HEK293T (cell line): ENCODE measurements at regions not wholly inside any gene's neighbourhood (a gene's known extent, or its start where the extent isn't known, plus 50 kb on each side); places are given as distances from the start of the nearest gene placed in this dataset.
A peak's percentile ranks its signal among the peaks of the same experiment; 100 is the strongest.

ENCODE experiments used
- CTCF ChIA-PET: fragments of 350-600 bp; formaldehyde crosslinking; extraction: SDS; loops from one replicate; lab custom pipeline; 2021; ENCODE audit warnings: antibody characterized with exemption, inconsistent platforms; lab: Yijun Ruan, JAX
- POLR2A ChIA-PET: fragments of 350-600 bp; formaldehyde crosslinking; extraction: SDS; loops from one replicate; lab custom pipeline; 2020; ENCODE audit warnings: antibody characterized with exemption, inconsistent platforms; lab: Yijun Ruan, JAX
- DNase-seq: peaks from one replicate; pipeline ENCODE4 v3.0.0; 2012; ENCODE audit warnings: mixed read lengths; ENCODE audit errors: extremely low spot score
- ARNT ChIP-seq: fragments of 450-650 bp; IDR thresholded peaks from 2 replicates; pipeline ENCODE4 v1.6.1; 2017; ENCODE audit warnings: mild to moderate bottlenecking
- BHLHE40 ChIP-seq: fragments of 450-650 bp; IDR thresholded peaks from 2 replicates; pipeline ENCODE4 v1.6.1; 2016; ENCODE audit warnings: mild to moderate bottlenecking, moderate library complexity, borderline replicate concordance
- CTBP1 ChIP-seq: fragments of 450-650 bp; IDR thresholded peaks from 2 replicates; pipeline ENCODE4 v1.6.1; 2016; ENCODE audit warnings: borderline replicate concordance
- ELF4 ChIP-seq: fragments of 450-650 bp; IDR thresholded peaks from 2 replicates; pipeline ENCODE4 v1.6.1; 2017; ENCODE audit warnings: antibody characterized with exemption
- FOXA1 ChIP-seq: fragments of 450-650 bp; IDR thresholded peaks from 2 replicates; pipeline ENCODE4 v1.6.1; 2016; ENCODE audit warnings: mild to moderate bottlenecking
- FOXK2 ChIP-seq: fragments of 450-650 bp; IDR thresholded peaks from 2 replicates; pipeline ENCODE4 v1.6.1; 2016; ENCODE audit warnings: mild to moderate bottlenecking
- FOXM1 ChIP-seq: fragments of 450-650 bp; IDR thresholded peaks from 2 replicates; pipeline ENCODE4 v1.6.1; 2017; ENCODE audit warnings: mild to moderate bottlenecking, borderline replicate concordance
- HDGF ChIP-seq: fragments of 450-650 bp; IDR thresholded peaks from 2 replicates; pipeline ENCODE4 v1.6.1; 2017; ENCODE audit warnings: antibody characterized with exemption, borderline replicate concordance
- L3MBTL2 ChIP-seq: fragments of 450-650 bp; conservative IDR thresholded peaks from 2 replicates; pipeline ENCODE4 v1.6.1; 2016; ENCODE audit warnings: mild to moderate bottlenecking
- LEF1 ChIP-seq: fragments of 450-650 bp; IDR thresholded peaks from 2 replicates; pipeline ENCODE4 v1.6.1; 2017; ENCODE audit warnings: mild to moderate bottlenecking, borderline replicate concordance
- NFRKB ChIP-seq: fragments of 450-650 bp; IDR thresholded peaks from 2 replicates; pipeline ENCODE4 v1.6.1; 2016; ENCODE audit warnings: mild to moderate bottlenecking, moderate library complexity
- SP1 ChIP-seq: fragments of 450-650 bp; IDR thresholded peaks from 2 replicates; pipeline ENCODE4 v1.6.1; 2017
- SUZ12 ChIP-seq: fragments of 450-650 bp; IDR thresholded peaks from 2 replicates; pipeline ENCODE4 v1.6.1; 2016; ENCODE audit warnings: mild to moderate bottlenecking
- TARDBP ChIP-seq: fragments of 450-650 bp; IDR thresholded peaks from 2 replicates; pipeline ENCODE4 v1.6.1; 2016
- ZNF384 ChIP-seq: fragments of 450-650 bp; IDR thresholded peaks from 2 replicates; pipeline ENCODE4 v1.6.1; 2016
- TF ChIP-seq, protein P1 (sequence below): fragments of 450-650 bp; IDR thresholded peaks from 2 replicates; pipeline ENCODE4 v1.6.1; 2016

DNA sequence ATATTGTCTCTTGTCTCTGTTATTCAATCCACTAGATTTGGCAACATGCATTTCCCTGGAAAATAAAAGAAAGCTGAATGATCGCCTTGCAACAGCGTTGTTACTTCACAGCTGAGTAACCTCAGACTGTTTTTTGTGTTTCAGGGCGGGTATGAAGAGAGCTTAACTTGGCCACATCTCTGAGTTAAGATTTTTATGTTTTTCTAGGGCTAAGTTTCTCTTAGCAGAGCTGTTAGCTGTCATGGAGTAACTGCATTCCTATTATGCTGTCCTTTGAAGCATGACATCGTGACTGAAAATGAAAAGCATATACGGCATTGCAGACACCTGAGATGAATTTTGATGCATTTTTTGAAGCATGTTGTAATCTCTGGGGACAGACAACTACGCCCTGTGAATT is 1798.9 kb downstream of the PCDH7 start:
- TF ChIP-seq FOXA1 (no peak), NFRKB (no peak), ELF4 (no peak), TARDBP (no peak), CTBP1 (no peak), ZNF384 (no peak), L3MBTL2 (no peak), FOXK2 (no peak), ARNT (no peak), SP1 (no peak), HDGF (no peak), FOXM1 (no peak), BHLHE40 (no peak), LEF1 (no peak), SUZ12 (no peak)
- TF ChIP-seq, protein P1, sequence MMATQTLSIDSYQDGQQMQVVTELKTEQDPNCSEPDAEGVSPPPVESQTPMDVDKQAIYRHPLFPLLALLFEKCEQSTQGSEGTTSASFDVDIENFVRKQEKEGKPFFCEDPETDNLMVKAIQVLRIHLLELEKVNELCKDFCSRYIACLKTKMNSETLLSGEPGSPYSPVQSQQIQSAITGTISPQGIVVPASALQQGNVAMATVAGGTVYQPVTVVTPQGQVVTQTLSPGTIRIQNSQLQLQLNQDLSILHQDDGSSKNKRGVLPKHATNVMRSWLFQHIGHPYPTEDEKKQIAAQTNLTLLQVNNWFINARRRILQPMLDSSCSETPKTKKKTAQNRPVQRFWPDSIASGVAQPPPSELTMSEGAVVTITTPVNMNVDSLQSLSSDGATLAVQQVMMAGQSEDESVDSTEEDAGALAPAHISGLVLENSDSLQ, result no peak
- no peak for DNase-seq
- CTCF ChIA-PET, result no interaction called here
- POLR2A ChIA-PET, result no interaction called here

DNA sequence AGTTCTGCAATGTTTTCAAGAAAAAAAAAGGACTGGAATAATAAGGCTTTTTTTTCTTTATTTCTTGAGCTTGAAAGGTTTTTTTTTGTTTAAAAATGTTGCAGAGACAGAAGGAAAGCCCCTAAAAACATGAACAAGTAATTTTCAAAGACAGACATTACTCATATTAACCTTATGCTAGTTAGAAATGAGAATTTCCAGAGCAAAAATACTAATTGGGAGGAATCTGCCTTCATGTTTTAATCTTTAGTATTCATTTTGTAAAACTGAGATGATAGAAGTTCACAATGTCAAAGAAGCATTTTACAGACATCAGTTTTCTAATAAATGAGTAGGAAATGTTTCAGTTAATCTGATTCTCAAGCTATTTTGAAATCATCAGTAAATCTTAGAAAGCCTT is 1805.3 kb downstream of the PCDH7 start:
- DNase-seq, result no peak
- ChIA-PET POLR2A (no interaction called here), CTCF (no interaction called here)
- TF ChIP-seq CTBP1, result no peak
- TF ChIP-seq, protein P1, result no peak
- TF ChIP-seq SUZ12, result no peak
- TF ChIP-seq L3MBTL2, result no peak
- no peak for TF ChIP-seq HDGF
- TF ChIP-seq LEF1, result no peak
- no peak for TF ChIP-seq BHLHE40
- no peak for TF ChIP-seq FOXM1

DNA sequence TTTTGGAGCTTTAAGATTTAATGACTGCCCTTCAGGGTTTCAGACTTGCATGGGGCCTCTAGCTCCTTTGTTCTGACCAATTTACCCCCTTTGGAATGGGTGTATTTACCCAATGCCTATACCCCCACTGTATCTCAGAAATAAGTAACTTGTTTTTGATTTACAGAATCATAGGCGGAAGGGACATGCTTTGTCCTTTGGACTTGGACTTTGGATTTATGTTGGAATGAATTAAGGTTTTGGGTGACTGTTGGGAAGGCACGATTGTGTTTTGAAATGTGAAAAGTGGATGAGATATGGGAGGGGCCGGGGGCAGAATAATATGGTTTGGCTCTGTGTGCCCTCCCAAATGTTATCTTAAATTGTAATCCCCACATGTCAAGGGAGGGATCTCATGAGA is 1824.7 kb downstream of the PCDH7 start:
- TF ChIP-seq TARDBP (no peak), FOXM1 (no peak), CTBP1 (no peak), LEF1 (no peak), HDGF (no peak), ZNF384 (no peak), SP1 (no peak), FOXA1 (no peak)
- TF ChIP-seq, protein P1, result no peak
- no peak for DNase-seq
- ChIA-PET POLR2A (no interaction called here), CTCF (no interaction called here)

DNA sequence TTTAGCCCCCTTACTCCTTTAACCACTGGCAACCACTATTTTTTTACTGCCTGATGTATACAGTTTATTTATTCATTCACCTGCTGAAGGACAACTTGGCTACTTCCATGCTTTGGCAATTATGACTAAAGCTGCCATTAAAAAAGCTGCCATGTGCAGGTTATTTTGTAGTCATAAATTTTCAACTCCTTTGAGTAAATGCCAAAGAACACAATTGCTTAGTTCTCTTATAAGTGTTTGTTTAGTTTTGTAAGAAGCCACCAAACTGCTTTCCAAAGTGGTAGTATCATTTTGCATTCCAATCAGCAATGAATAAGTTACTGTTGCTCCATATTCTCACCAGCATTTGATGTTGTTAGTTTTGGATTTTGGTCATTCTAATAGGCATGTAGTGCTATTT is 1831.8 kb downstream of the PCDH7 start:
- CTCF ChIA-PET, result no interaction called here
- POLR2A ChIA-PET, result no interaction called here
- DNase-seq, result no peak

DNA sequence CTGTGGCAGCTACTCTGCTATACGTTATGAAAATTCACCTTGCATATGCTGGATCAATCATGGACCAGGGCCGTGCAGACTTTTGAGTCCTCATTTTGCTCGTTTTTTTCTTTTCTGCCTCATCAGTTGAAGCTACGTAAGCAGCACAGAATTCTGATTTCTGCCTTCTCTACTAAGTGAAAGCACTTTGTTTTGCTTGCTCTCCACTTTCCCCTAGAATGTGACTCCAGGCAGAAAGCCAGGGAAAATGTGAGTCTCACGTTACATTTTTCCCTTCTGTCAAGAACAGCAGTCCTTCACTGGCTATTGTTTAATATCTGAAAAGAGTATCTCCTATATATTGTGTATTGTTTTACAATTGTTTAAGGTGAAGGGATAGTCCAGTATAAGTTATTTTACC is 1840.1 kb downstream of the PCDH7 start:
- CTCF ChIA-PET, result no interaction called here
- no peak for TF ChIP-seq HDGF
- TF ChIP-seq SP1, result no peak
- DNase-seq, result peak; percentile 4
- POLR2A ChIA-PET, result no interaction called here

More for the DNA sequence above, 1831.8 kb downstream of the PCDH7 start:
- TF ChIP-seq FOXK2 (no peak), ARNT (no peak), BHLHE40 (no peak), NFRKB (no peak), HDGF (no peak), L3MBTL2 (no peak), LEF1 (no peak), SP1 (no peak), FOXM1 (no peak), ZNF384 (no peak), ELF4 (no peak), CTBP1 (no peak), TARDBP (no peak), SUZ12 (no peak), FOXA1 (no peak)
- TF ChIP-seq, protein P1, result no peak

DNA sequence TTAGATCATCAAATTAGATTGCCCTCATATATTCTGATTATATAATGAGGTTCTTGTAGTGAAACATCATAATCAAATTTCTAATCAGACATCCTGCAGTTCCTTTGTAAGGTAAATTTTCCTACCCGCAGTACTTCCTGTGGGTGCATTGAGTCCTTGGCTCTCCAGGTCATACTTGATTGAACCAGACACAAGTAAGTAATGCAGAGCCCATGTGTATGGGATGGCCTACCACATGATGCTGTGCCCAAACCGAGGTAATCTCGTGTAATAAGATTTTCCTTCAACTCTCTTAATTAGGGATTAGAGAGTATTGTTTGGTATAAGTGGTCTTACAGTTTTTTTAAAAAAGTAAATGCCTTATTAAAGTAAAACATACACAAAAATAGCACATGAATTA is 1841.8 kb downstream of the PCDH7 start:
- ChIA-PET POLR2A (no interaction called here), CTCF (no interaction called here)
- TF ChIP-seq SP1 (no peak), NFRKB (no peak), L3MBTL2 (no peak), FOXK2 (no peak), LEF1 (no peak), BHLHE40 (no peak), FOXM1 (no peak), CTBP1 (no peak)
- DNase-seq, result no peak
